ENCODE measurements at regions not wholly inside any gene's neighbourhood (a gene's known extent, or its start where the extent isn't known, plus 50 kb on each side); places are given as distances from the start of the nearest gene placed in this dataset.
A peak's percentile ranks its signal among the peaks of the same experiment; 100 is the strongest.

- no peak for DNase-seq
- WGBS (ENCODE audit: insufficient coverage, low lambda C conversion rate), result no CpG with 5 or more reads among the region's 3 CpGs
- Histone ChIP-seq H3K4me3 (ENCODE audit: low read length) (no peak overlapping the region), H3K9me3 (ENCODE audit: control insufficient read depth, low read depth, low read length) (no peaks in the 10 kb centered on the region), H3K4me1 (ENCODE audit: control insufficient read depth, insufficient read depth, low read length) (no peaks in the 10 kb centered on the region), H3K36me3 (ENCODE audit: control insufficient read depth, insufficient read depth, low read length) (no peaks in the 10 kb centered on the region), H3K27ac (ENCODE audit: low read length) (no peak overlapping the region), H3K27me3 (ENCODE audit: control insufficient read depth, insufficient read depth, low read length) (no peaks in the 10 kb centered on the region)
These were observed 118.8 kb downstream of the ATPSCKMT start for GRCh38 chr5:10130881-10131280.

DNA sequence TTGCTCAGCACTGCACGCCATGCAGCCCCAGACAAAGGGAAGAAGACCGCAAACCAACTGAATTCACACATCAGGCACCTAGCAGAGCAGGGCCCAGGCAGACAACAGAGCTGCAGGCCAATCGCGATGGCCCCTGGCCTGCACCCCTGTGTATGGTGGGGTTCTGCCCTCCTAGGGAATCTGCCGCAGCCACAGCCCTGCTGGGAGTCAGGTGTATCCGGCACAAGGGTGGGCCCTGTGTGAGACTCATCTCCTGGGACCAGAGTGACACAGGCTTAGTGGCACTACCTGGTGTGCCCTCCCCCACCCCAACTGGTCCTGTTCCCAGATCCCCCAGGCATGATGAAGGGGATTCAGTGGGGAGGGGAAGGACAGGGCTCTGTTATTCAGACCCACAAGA, 122.8 kb downstream of the ATPSCKMT start:
- DNase-seq, result no peak
- no CpG with 5 or more reads among the region's 6 CpGs for WGBS (ENCODE audit: insufficient coverage, low lambda C conversion rate)
- Histone ChIP-seq H3K27ac (ENCODE audit: low read length) (no peak overlapping the region), H3K4me3 (ENCODE audit: low read length) (no peak overlapping the region), H3K27me3 (ENCODE audit: control insufficient read depth, insufficient read depth, low read length) (no peaks in the 10 kb centered on the region), H3K36me3 (ENCODE audit: control insufficient read depth, insufficient read depth, low read length) (no peaks in the 10 kb centered on the region), H3K9me3 (ENCODE audit: control insufficient read depth, low read depth, low read length) (no peaks in the 10 kb centered on the region), H3K4me1 (ENCODE audit: control insufficient read depth, insufficient read depth, low read length) (no peaks in the 10 kb centered on the region)

GRCh38 chr5:10125116-10125515, 124.6 kb downstream of the ATPSCKMT start:
- no peaks in the 10 kb centered on the region for H3K36me3 ChIP-seq (ENCODE audit: control insufficient read depth, insufficient read depth, low read length)
- H3K4me1 ChIP-seq (ENCODE audit: control insufficient read depth, insufficient read depth, low read length), result no peaks in the 10 kb centered on the region
- no CpG with 5 or more reads among the region's 9 CpGs for WGBS (ENCODE audit: insufficient coverage, low lambda C conversion rate)
- no peaks in the 10 kb centered on the region for H3K9me3 ChIP-seq (ENCODE audit: control insufficient read depth, low read depth, low read length)
- H3K27ac ChIP-seq (ENCODE audit: low read length), result no peak overlapping the region
- no peaks in the 10 kb centered on the region for H3K27me3 ChIP-seq (ENCODE audit: control insufficient read depth, insufficient read depth, low read length)
- no peak overlapping the region for H3K4me3 ChIP-seq (ENCODE audit: low read length)
- no peak for DNase-seq

DNA sequence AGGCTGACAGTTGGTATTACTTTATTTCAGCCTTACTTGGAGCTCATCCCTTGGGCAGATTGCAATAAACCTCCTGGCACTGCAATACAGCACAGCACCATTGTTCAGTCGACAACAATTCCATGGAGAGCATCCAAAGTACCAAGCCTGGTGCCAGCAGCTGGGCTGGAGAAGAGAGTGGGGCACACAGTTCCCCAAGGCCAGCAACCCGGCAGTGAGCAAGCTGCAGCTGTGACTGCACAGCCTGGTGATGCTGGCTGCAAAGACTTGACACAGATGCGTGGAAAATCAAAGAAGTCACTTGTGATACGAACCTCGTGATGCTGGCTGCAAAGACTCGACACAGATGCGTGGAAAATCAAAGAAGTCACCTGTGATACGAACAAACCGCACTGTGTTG, 125.4 kb downstream of the ATPSCKMT start:
- no peak overlapping the region for H3K4me3 ChIP-seq (ENCODE audit: low read length)
- H3K27ac ChIP-seq (ENCODE audit: low read length), result no peak overlapping the region
- 100% methylated on average over 4 of the region's 9 CpGs for WGBS (ENCODE audit: insufficient coverage, low lambda C conversion rate)
- no peak for DNase-seq
- no peaks in the 10 kb centered on the region for H3K36me3 ChIP-seq (ENCODE audit: control insufficient read depth, insufficient read depth, low read length)
- no peaks in the 10 kb centered on the region for H3K4me1 ChIP-seq (ENCODE audit: control insufficient read depth, insufficient read depth, low read length)
- H3K9me3 ChIP-seq (ENCODE audit: control insufficient read depth, low read depth, low read length), result no peaks in the 10 kb centered on the region
- H3K27me3 ChIP-seq (ENCODE audit: control insufficient read depth, insufficient read depth, low read length), result no peaks in the 10 kb centered on the region

DNA sequence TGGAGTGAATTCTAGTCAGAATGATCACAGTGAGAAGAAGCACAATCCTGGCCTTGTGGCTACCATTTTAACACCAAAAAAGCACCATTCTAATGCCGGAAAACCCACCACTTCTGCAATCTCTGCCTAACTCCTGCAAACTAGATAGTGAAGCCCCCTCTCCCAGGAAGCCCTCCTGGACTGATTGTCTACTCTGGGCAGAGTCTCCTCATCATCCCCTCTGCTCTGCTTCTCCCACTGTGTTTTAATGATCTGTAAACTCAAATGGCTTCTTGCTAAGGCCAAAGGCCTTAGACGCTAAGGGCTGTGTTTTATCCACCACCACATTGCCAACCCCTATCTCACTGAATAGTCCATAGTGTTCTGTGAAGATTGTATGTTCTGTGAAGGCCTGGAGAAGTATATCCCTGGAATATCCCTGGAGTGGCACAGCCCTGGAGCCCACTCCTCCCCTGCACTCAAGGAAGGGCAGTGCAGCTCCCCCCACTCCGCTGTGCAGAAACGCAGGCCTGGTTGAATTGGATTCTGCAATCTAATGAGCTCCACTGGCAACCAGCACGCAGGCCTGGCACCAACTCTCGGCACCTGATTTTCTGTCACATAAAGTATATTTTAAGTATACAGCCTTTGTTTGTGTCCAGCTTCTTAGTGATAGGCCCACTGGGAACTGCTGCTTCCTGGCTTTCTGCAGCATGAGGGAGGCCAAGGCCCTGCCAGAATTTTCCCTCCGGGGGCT, 126.3 kb downstream of the ATPSCKMT start:
- Histone ChIP-seq H3K9me3 (ENCODE audit: control insufficient read depth, low read depth, low read length) (no peaks in the 10 kb centered on the region), H3K27me3 (ENCODE audit: control insufficient read depth, insufficient read depth, low read length) (no peaks in the 10 kb centered on the region), H3K4me1 (ENCODE audit: control insufficient read depth, insufficient read depth, low read length) (no peaks in the 10 kb centered on the region), H3K4me3 (ENCODE audit: low read length) (no peak overlapping the region), H3K27ac (ENCODE audit: low read length) (no peak overlapping the region), H3K36me3 (ENCODE audit: control insufficient read depth, insufficient read depth, low read length) (no peaks in the 10 kb centered on the region)
- no CpG with 5 or more reads among the region's 7 CpGs for WGBS (ENCODE audit: insufficient coverage, low lambda C conversion rate)
- DNase-seq, result no peak

DNA sequence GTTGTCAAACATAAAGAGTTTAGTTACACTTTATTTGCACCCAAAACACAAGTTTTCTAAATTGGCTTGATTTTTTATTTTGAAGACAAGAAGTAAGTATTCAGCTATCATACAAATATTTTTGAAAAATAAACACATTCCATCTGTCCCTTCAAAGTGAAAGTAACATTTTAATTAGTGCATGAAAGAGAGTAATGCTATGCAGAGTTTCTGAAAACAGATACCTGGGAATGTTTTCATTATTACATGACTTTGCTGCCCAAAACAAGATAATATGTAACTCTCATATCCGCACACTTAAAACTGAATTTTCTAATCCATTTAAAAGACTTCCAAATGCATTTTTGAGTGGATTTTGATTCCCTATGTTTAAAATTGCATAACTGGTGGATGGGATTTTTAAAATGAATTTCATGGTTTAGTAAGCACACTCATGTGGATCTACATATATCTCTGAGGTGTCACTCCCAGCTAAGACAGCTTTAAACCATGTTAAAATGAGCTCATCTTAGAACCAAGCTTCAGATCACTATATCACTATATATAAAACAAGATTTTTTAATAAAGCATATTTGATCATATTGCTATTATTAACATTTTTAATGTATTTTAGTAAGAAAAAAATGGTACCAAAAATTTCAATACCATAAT, 127.5 kb downstream of the ATPSCKMT start:
- no peak for DNase-seq
- H3K27ac ChIP-seq (ENCODE audit: low read length), result no peak overlapping the region
- no CpG with 5 or more reads among the region's 1 CpG for WGBS (ENCODE audit: insufficient coverage, low lambda C conversion rate)

DNA sequence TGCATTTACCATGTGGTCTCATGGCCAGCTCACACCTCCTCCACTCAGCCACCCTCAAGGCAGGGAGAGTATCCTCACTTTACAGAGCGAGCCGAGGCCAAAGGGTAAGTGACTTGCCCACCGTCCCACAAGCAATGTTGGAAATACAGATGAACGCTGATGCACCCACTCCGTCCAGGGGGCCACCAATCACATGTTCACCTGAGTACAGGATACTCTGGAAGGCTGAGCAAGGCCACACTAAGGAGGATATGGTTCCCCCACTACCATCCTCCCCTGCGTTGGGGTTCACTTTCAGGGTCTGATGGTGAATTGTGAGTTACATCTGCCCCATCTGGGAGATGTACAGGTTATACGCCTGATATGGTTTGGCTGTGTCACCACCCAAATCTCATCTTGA, 128.8 kb downstream of the ATPSCKMT start:
- Histone ChIP-seq H3K9me3 (ENCODE audit: control insufficient read depth, low read depth, low read length) (no peaks in the 10 kb centered on the region), H3K27ac (ENCODE audit: low read length) (no peak overlapping the region), H3K36me3 (ENCODE audit: control insufficient read depth, insufficient read depth, low read length) (no peaks in the 10 kb centered on the region), H3K4me1 (ENCODE audit: control insufficient read depth, insufficient read depth, low read length) (no peaks in the 10 kb centered on the region), H3K27me3 (ENCODE audit: control insufficient read depth, insufficient read depth, low read length) (no peaks in the 10 kb centered on the region), H3K4me3 (ENCODE audit: low read length) (no peak overlapping the region)
- WGBS (ENCODE audit: insufficient coverage, low lambda C conversion rate), result no CpG with 5 or more reads among the region's 7 CpGs
- DNase-seq, result no peak

More for the DNA sequence above, 127.5 kb downstream of the ATPSCKMT start:
- Histone ChIP-seq H3K4me3 (ENCODE audit: low read length) (no peak overlapping the region), H3K4me1 (ENCODE audit: control insufficient read depth, insufficient read depth, low read length) (no peaks in the 10 kb centered on the region), H3K27me3 (ENCODE audit: control insufficient read depth, insufficient read depth, low read length) (no peaks in the 10 kb centered on the region), H3K36me3 (ENCODE audit: control insufficient read depth, insufficient read depth, low read length) (no peaks in the 10 kb centered on the region), H3K9me3 (ENCODE audit: control insufficient read depth, low read depth, low read length) (no peaks in the 10 kb centered on the region)

DNA sequence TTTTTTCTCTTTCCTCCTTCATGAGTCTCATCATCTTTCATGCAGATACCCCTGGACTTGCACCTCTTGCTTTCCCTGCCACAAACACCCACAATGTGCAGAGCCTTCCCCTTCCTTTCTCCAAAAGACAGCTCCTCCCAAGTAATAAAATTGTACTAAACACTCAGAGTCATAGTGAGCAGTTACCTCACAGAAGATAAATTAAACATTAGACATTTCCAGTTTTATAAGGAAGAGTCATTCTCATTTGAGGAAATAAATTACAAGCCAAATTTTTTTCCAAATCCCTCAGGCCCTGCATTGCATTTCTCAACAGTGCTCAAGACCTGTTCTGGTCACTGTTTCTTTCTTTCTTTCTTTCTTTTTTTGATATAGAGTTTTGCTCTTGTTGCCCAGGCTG, 131.5 kb downstream of the ATPSCKMT start:
- Histone ChIP-seq H3K27me3 (ENCODE audit: control insufficient read depth, insufficient read depth, low read length) (no peaks in the 10 kb centered on the region), H3K36me3 (ENCODE audit: control insufficient read depth, insufficient read depth, low read length) (no peaks in the 10 kb centered on the region), H3K4me3 (ENCODE audit: low read length) (no peak overlapping the region), H3K4me1 (ENCODE audit: control insufficient read depth, insufficient read depth, low read length) (no peaks in the 10 kb centered on the region), H3K9me3 (ENCODE audit: control insufficient read depth, low read depth, low read length) (no peaks in the 10 kb centered on the region), H3K27ac (ENCODE audit: low read length) (no peak overlapping the region)
- no peak for DNase-seq

- DNase-seq, result no peak
- no peaks in the 10 kb centered on the region for H3K4me1 ChIP-seq (ENCODE audit: control insufficient read depth, insufficient read depth, low read length)
- no peaks in the 10 kb centered on the region for H3K9me3 ChIP-seq (ENCODE audit: control insufficient read depth, low read depth, low read length)
- H3K27me3 ChIP-seq (ENCODE audit: control insufficient read depth, insufficient read depth, low read length), result no peaks in the 10 kb centered on the region
- no peak overlapping the region for H3K4me3 ChIP-seq (ENCODE audit: low read length)
- no peaks in the 10 kb centered on the region for H3K36me3 ChIP-seq (ENCODE audit: control insufficient read depth, insufficient read depth, low read length)
- no peak overlapping the region for H3K27ac ChIP-seq (ENCODE audit: low read length)
These were observed 133.1 kb downstream of the ATPSCKMT start for GRCh38 chr5:10116594-10116993.

DNA sequence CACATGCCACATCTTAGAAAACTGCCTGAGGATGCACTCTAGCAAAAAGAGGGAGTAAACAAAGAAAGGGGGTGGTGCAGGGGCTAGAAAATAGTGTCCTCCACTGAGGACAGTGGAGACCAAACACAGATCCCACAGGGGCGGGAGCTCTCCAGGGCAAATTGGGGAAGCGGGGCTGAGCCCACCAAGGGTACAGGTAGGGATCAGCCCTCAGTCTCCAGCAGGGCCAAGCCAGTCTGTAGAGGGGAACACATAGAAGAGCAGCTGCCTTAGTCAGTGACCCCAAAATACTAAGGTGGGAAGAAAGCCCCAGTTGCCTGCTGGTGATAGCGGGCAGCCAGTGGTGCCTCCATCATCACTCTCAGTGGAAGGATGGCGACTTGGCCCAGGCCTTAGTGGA, 134.0 kb downstream of the ATPSCKMT start:
- Histone ChIP-seq H3K36me3 (ENCODE audit: control insufficient read depth, insufficient read depth, low read length) (no peaks in the 10 kb centered on the region), H3K27ac (ENCODE audit: low read length) (no peak overlapping the region), H3K27me3 (ENCODE audit: control insufficient read depth, insufficient read depth, low read length) (no peaks in the 10 kb centered on the region), H3K4me1 (ENCODE audit: control insufficient read depth, insufficient read depth, low read length) (no peaks in the 10 kb centered on the region), H3K9me3 (ENCODE audit: control insufficient read depth, low read depth, low read length) (no peaks in the 10 kb centered on the region), H3K4me3 (ENCODE audit: low read length) (no peak overlapping the region)
- no CpG with 5 or more reads among the region's 4 CpGs for WGBS (ENCODE audit: insufficient coverage, low lambda C conversion rate)
- DNase-seq, result no peak

GRCh38 chr5:10111571-10111970, 138.1 kb downstream of the ATPSCKMT start:
- WGBS (ENCODE audit: insufficient coverage, low lambda C conversion rate), result 100% methylated on average over 1 of the region's 7 CpGs
- no peak overlapping the region for H3K4me3 ChIP-seq (ENCODE audit: low read length)
- peaks cover 2% of the 10 kb centered on the region for H3K27me3 ChIP-seq (ENCODE audit: control insufficient read depth, insufficient read depth, low read length)
- no peaks in the 10 kb centered on the region for H3K4me1 ChIP-seq (ENCODE audit: control insufficient read depth, insufficient read depth, low read length)
- no peaks in the 10 kb centered on the region for H3K9me3 ChIP-seq (ENCODE audit: control insufficient read depth, low read depth, low read length)
- peak; percentile 45 to 49 for DNase-seq
- H3K36me3 ChIP-seq (ENCODE audit: control insufficient read depth, insufficient read depth, low read length), result no peaks in the 10 kb centered on the region
- H3K27ac ChIP-seq (ENCODE audit: low read length), result no peak overlapping the region
